NCI-H1105 (cell line): ENCODE measurements at regions not wholly inside any gene's neighbourhood (a gene's known extent, or its start where the extent isn't known, plus 50 kb on each side); places are given as distances from the start of the nearest gene placed in this dataset.

Experiments used
- DNase-seq: peaks from one replicate; lab custom pipeline; 2025; lab: John Stamatoyannopoulos, UW

GRCh38 chr6:14321992-14322772, 204.6 kb downstream of the CD83 start:
- DNase-seq: no peak

GRCh38 chr6:14322841-14323240, 205.3 kb downstream of the CD83 start:
- no peak for DNase-seq

- DNase-seq: no peak
Measured at GRCh38 chr6:14326774-14327173, 209.2 kb downstream of the CD83 start.

- no peak for DNase-seq
Measured at GRCh38 chr6:14328163-14328562, 210.6 kb downstream of the CD83 start.

GRCh38 chr6:14333556-14334305, 216.2 kb downstream of the CD83 start:
- DNase-seq: no peak

- DNase-seq: no peak
Measured at GRCh38 chr6:14335071-14335470, 217.5 kb downstream of the CD83 start.

- DNase-seq: no peak
Measured at GRCh38 chr6:14337152-14337551, 219.6 kb downstream of the CD83 start.

- DNase-seq: no peak
Measured at GRCh38 chr6:14339172-14339571, 221.6 kb downstream of the CD83 start.

- DNase-seq: no peak
Measured at GRCh38 chr6:14339711-14340584, 222.4 kb downstream of the CD83 start.

- DNase-seq: no peak
Measured at GRCh38 chr6:14344486-14344885, 226.9 kb downstream of the CD83 start.

GRCh38 chr6:14348389-14348788, 230.8 kb downstream of the CD83 start:
- no peak for DNase-seq

- no peak for DNase-seq
Measured at GRCh38 chr6:14349507-14349906, 231.9 kb downstream of the CD83 start.

- DNase-seq: no peak
Measured at GRCh38 chr6:14350210-14350609, 232.6 kb downstream of the CD83 start.

GRCh38 chr6:14353281-14353680, 235.7 kb downstream of the CD83 start:
- no peak for DNase-seq

- no peak for DNase-seq
Measured at GRCh38 chr6:14353798-14354197, 236.2 kb downstream of the CD83 start.

- DNase-seq: no peak
Measured at GRCh38 chr6:14354919-14355572, 237.5 kb downstream of the CD83 start.

GRCh38 chr6:14359438-14359837, 241.9 kb downstream of the CD83 start:
- DNase-seq: no peak

GRCh38 chr6:14360565-14360964, 243.0 kb downstream of the CD83 start:
- no peak for DNase-seq

GRCh38 chr6:14361297-14361696, 243.7 kb downstream of the CD83 start:
- DNase-seq: no peak

- no peak for DNase-seq
Measured at GRCh38 chr6:14361956-14362587, 244.5 kb downstream of the CD83 start.

GRCh38 chr6:14364370-14364769, 246.8 kb downstream of the CD83 start:
- DNase-seq: no peak
